Kidney glomerular epithelial cell (primary cell): ENCODE measurements at regions not wholly inside any gene's neighbourhood (a gene's known extent, or its start where the extent isn't known, plus 50 kb on each side); places are given as distances from the start of the nearest gene placed in this dataset.
"Not testable (repeated sequence)": the region's sequence is repeated elsewhere in the genome, so short reads cannot be mapped to it uniquely, and the experiment has no call there.

Experiments
- DNase-seq: peaks from one replicate; lab custom pipeline; 2025; lab: John Stamatoyannopoulos, UW

DNA sequence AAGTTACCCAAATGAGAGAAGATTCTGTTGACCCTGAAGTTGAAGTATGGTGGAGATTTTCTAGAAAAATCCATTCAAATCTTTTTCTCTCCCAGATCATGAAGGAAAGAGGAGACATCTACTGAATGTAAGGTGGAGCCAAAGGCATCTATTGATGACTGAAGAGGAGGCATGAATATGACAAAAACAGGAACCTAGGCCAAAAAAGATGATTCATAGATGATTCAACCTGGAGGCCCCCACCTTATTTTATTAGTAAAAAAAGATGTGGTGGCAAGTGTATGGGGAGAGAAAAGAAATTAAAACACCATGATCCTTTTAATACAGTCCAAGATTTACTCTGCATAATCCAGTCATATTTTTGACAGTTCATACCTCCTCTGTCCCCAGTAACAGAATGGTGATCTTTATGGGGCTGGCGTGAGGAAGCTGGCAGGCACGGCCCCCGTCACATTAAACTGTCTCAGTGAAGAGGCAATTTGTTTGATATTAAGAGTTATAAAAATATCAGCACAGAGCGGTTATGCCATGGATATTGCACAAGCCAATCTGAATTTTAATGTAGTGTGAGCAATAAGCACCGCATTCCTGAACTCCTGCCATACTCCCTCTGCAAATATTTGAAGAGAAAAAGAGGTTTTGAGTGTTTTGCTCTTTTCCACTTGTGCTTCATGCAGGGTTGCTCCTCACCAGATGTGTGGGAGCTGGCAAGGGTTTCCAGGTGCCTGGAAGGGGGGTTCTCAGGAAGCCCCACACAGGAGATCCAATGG lies 94.4 kb downstream of the TRIM43 start:
- DNase-seq: peak; percentile 22

DNA sequence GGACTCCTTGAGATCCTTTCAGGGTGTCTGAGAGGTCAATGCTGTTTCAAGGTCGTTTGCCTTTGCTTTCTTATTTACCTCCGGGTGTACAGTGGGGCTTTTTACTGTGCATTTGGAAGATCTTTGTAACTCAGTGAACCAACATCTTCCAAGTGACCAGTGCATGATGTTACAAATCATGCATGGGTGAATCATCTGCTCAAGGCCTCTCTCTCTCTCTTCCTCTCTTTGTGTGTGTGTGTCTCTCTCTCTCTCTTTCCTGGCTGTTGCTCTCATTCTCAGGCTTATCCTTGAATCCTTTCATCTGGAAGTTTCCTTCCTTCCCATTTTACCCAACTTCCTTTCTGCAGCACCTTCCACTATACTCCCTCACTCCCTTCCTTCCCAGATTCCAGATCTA lies 96.1 kb downstream of the TRIM43 start:
- peak; percentile 66 for DNase-seq

- not testable (repeated sequence) for DNase-seq
Observed at GRCh38 chr2:95691210-95691609, 99.4 kb downstream of the TRIM43 start.

GRCh38 chr2:95693071-95693846 lies 101.5 kb downstream of the TRIM43 start:
- DNase-seq: not testable (repeated sequence)

- DNase-seq: no peak
Observed at GRCh38 chr2:95695613-95696012, 103.8 kb downstream of the TRIM43 start.

GRCh38 chr2:95698146-95698545 lies 106.3 kb downstream of the TRIM43 start:
- peak; percentile 60 for DNase-seq

DNA sequence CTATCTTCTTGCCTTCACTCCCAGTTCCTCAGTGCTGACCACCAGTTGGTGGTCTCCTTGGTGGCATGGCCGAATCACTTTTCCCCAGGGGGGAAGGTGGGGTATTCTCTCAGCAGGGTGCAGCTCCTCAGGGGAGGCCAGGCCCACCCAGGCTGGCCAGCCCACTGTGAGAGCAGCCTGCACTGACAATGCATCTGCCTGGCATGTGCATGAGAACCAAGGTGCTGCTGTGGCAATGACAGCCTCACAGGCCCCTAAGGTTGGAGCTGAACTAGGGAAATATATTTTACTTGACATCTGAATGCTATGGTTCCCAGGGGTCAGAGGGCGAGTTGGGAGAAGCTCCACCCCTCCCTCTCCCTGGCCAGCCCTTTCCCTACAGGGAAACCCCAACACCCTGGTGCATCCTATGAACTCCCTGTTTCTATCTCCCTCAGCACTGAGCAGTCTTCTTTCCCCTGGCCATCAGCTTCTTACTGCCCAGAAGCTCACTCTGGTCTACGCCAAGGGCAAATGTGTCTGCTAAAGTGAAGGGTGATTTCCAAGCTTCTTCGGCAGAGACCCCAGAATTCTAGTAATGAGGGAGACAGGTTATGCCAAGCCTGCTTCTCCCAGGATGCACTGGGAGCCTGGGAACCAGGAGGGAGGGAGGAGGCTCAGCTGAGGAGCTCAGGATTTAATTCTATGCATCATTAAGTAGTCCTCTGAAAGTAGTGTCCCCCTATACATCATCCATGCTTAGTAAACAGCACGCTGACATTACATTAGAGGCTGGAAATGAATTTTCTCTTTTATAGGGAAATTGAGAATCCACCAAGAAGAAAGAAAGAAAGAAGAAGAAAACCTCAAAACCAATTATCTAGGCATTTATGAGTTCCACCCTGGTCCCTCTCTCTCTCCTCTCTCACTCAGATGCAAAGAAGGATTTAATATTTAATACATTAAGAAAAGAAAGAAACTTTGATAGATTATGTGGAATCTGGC lies 107.7 kb downstream of the TRIM43 start:
- DNase-seq: not testable (repeated sequence)

DNA sequence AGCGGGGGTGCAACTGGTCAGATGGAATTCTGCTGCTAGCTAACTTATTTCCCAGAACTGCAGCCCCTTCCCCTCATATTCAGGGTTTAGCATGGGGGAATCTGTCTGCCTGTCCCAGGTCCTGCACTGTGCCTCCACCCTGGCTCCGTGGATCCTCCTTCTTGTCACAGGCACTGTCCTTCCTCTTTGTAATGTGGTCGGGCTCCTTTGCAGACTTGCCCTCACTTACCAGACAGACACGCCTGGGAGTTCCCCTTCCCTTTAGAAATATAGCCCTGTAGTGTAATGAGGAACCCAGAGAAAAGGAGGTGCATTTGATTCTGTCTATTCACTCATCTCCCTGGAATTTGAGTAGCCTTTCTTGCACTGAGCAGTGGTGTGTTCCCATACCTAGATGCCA lies 108.7 kb downstream of the TRIM43 start:
- no peak for DNase-seq

DNA sequence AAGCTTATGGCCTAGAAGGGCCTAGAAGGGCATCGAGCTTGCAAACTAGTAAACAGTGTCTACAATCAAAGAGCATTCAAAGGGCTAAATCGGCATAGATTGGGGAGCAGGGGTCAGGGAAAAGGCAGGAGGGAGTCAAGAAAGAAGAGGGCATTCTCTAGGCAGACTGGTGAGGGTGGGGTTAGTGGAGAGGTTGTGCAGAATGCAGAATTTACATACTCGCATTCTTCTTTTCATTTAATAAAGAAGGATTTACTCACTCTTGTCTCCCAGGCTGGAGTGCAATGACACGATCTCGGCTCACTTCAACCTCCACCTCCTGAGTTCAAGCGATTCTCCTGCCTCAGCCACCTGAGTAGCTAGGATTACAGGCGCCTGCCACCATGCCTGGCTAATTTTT lies 110.7 kb downstream of the TRIM43 start:
- no peak for DNase-seq

GRCh38 chr2:95707161-95707560 lies 115.4 kb downstream of the TRIM43 start:
- not testable (repeated sequence) for DNase-seq

DNA sequence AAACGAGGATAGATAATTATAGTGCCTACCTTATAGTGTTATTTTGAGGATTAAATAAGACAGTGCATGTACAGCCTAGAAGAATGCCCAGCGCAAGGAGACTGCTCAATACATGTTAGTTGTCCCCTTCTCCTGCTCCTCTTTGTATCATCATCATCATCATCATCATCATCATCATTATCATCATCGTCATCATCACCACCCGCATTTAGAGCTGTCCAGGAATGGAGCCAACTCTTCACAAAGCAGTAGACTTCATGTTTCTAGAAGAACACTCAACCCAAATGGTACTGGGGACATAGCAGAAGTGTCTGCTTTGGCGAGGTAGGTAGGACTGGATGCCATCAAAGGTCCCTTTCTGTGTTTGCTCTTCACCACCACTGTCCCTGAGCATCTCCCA lies 116.0 kb downstream of the TRIM43 start:
- DNase-seq: no peak

GRCh38 chr2:95709831-95710230 lies 118.0 kb downstream of the TRIM43 start:
- no peak for DNase-seq

- DNase-seq: not testable (repeated sequence)
Observed at GRCh38 chr2:95713470-95714177, 121.8 kb downstream of the TRIM43 start.

- DNase-seq: not testable (repeated sequence)
Observed at GRCh38 chr2:95714398-95714797, 122.6 kb downstream of the TRIM43 start.

GRCh38 chr2:95719473-95720060 lies 127.8 kb downstream of the TRIM43 start:
- no peak for DNase-seq

DNA sequence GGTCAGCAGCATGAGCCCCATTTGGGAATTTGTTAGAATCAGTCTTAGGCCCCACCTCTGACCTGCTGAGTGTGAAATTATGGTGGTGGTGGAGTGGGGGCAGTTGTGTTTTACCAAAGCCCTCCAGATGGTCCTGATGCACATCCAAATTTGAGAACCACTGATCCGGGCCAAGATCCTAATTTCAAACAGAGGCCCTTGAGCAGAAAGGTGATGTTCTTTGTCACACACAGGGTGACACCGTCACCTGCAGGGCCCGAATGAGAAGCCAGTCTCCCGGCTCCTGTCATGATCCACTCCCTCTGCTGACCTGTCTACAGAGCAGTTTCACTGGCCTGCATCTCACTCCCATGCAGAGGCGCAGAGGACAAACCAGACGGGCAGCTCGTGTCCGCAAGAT lies 129.9 kb downstream of the TRIM43 start:
- no peak for DNase-seq

DNA sequence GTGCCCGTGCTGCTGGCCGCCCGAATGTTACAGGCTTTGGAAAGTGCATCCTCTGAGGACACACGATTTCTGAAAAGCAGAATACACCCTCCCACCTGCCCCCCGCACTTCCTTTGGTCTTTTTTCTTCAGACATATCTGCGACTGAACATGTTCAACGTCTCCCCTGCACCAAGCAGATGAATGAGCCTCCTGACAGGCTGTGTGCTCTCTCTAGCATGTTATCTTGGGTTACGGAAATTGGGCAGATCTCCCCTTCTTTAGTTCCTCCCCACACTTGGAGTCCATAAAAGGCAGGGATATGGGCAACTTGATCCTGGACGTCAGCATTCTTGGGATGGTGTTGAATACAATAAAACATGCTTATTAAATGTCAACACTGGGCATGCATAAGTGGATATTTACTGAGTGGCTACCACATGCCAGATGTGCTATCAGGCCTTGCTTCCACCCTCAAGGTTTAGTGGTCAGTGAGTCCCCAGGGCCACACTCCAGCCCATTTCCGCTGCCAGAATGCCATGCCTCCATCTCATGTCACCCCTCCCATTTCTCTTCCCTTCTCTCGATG lies 130.4 kb downstream of the TRIM43 start:
- DNase-seq: no peak

DNA sequence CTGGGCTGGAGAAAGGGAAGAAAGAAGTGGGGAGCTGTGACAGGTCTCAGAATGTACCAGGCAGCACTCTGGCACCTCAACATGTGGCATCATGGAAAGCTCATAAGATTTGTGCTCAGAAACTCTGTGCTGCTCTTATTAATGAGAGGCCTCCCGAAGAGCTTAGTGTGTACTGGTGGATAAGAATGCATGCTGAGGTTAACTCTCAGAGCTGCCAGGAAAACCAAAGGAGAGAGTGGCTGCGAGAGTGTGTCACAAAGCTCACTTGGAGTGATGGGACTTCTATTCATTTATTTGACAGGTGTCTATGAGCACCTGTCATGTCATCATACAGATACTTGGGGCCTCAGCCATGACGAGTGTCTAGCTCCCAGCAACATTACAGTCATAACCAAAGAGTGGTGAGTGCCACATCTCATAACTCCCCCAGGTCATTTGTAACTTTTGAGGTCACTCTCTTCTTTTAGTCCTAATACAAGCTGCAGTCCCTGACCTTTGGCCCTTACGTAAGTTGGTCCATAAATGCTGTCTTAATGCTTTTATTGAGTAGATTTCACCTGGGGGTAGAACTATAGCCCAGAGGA lies 131.9 kb downstream of the TRIM43 start:
- DNase-seq: not testable (repeated sequence)

DNA sequence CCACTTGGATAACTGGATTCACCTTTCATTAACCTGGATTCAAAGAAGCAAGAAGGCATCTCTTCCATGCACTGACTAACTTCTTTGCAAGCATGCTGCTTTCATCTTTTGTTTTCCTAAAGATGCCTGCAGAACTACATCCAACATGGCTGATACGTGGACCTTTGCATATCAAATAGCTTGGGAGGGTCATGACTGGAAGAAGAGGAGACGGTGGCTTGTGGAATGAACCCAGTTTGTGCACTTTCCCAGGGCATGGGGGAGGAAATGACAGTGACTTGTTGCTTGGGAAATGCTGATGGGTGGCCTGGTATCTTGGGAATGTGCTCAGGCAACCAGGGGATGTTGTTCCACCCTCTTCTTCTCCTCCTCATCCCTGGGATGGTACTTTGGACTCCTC lies 133.4 kb downstream of the TRIM43 start:
- not testable (repeated sequence) for DNase-seq

GRCh38 chr2:95725677-95726076 lies 133.9 kb downstream of the TRIM43 start:
- DNase-seq: not testable (repeated sequence)
